IPS-18a (cell line): ENCODE measurements at regions not wholly inside any gene's neighbourhood (a gene's known extent, or its start where the extent isn't known, plus 50 kb on each side); places are given as distances from the start of the nearest gene placed in this dataset.

Source experiments
- H3K27ac ChIP-seq: one replicate; pipeline ENCODE4 v1.5.1; 2013; ENCODE audit warnings: low read length
- H3K27me3 ChIP-seq: one replicate; pipeline ENCODE4 v1.6.1; 2013; ENCODE audit warnings: mild to moderate bottlenecking, low read length; ENCODE audit not compliant: control insufficient read depth, insufficient read depth
- H3K36me3 ChIP-seq: one replicate; pipeline ENCODE4 v1.6.1; 2013; ENCODE audit warnings: low read depth, low read length; ENCODE audit not compliant: control insufficient read depth
- H3K4me1 ChIP-seq: one replicate; pipeline ENCODE4 v1.6.1; 2013; ENCODE audit warnings: low read depth, low read length; ENCODE audit not compliant: control insufficient read depth
- H3K4me3 ChIP-seq: one replicate; pipeline ENCODE4 v1.5.1; 2013; ENCODE audit warnings: low read length
- H3K9ac ChIP-seq: one replicate; pipeline ENCODE4 v1.6.1; 2013; ENCODE audit warnings: mild to moderate bottlenecking, low read length, moderate library complexity
- H3K9me3 ChIP-seq: one replicate; pipeline ENCODE4 v1.6.1; 2013; ENCODE audit warnings: low read depth, low read length; ENCODE audit not compliant: control insufficient read depth

DNA sequence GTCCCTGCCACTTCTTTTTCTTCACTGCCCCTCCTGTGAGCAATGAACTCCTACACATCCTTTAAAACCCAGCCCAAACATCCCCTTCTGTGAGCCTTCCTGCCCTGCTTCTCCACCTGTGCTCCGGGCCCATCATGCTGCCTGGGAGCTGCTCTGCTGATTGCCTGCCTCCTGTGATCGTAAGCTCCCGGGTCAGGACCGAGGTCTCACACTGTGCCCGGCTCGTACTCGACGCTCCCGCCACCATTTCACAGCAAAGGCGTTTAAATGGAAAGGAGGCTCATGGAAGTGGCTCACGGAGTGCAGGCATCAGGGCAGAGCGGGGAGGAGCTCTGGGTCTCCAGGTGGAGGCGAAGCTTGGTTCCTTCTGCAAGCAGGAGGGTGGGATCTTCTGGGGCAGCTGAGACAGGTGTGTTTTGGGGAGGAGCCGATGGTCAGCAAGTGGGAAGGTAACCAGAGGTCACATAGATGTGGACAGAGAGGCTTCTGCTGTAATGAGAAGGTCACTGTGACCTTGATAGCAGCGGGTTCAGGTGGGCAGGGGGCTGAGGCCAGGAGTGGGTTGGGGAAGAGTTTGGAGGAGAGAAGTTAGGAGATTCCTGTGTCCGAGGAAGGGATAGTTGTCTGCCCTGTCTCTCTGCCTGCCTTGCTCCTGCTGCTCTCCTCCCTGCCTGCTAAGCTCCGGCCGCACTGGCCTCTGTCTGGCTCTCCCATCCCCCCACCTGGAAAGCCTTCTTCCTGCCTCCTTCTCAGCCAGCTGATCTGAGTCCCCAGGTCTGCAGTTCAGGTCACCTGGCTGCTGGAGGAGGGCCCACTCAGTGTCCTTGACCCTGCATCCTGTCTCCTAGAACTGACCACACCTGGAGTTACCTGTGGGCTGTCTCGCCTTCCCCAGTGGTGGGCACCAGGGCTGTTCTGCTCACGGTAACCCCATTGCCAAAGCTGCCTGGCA is 52.7 kb upstream of the FRMD1 start:
- Histone ChIP-seq H3K4me1 (peaks cover 12% of the 10 kb centered on the region), H3K4me3 (no peak overlapping the region), H3K9me3 (no peaks in the 10 kb centered on the region), H3K27ac (no peak overlapping the region), H3K27me3 (peaks cover 18% of the 10 kb centered on the region), H3K36me3 (no peaks in the 10 kb centered on the region), H3K9ac (no peak overlapping the region)

DNA sequence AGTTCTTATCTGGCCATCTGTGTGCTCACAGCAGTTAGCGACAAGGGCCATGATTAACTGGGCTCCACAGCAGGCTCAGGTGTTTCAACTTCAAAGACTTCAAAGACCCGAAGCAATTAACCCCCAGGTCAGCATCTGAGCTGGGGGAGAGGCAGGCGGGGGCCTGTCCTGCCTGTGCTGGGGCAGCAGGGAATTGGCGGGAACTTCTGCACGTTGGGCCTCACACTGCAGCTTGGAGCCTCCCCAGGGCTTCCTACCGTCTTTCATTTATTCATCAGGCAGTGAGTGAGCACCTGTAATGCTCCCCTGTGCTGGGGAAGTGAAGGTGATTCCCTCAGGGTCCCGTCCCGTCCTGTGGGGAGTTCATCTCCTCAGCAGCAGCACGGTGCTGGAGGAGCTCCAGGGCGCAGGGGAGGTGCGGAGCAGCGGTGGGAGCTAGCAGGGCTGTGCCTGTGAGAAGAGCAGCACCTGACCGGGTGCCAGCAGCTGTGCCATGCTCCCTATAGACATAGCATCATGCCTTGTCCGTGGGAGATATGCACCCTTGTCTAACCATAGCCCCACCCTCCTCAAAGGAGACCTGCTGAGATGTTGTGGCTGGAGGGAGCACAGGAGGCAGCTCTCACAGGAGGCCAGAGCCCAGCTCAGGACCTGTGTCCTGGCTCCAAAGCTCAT is 51.8 kb upstream of the FRMD1 start:
- H3K27ac ChIP-seq = no peak overlapping the region
- no peaks in the 10 kb centered on the region for H3K9me3 ChIP-seq
- H3K27me3 ChIP-seq = peaks cover 18% of the 10 kb centered on the region
- peaks cover 12% of the 10 kb centered on the region for H3K4me1 ChIP-seq
- H3K4me3 ChIP-seq = no peak overlapping the region
- H3K9ac ChIP-seq = no peak overlapping the region
- no peaks in the 10 kb centered on the region for H3K36me3 ChIP-seq

DNA sequence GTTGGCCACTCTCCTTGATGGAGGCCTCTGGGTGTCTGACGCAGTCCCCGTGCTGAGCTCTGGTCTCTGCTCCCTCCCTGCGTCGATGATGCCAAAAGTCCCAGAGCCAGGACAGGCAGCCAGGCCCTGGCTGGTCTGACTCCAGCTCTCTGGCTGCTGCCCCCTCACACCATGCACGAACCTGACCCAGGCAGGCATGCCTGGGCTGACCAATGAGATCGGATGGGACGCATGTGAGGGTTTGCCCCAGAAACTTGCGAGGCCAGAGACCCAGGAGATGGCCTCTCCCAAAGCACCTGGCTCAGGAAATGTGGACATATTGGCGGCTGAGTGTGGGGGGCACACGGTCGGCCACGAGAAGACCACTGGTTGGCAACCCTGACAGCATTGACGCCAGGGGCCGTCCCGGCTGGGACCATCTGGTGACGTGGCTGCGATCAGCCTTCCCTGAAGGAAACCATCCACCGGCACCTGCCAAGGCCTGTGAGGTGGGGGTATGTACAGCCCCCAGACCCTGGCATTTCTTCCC is 51.2 kb upstream of the FRMD1 start:
- Histone ChIP-seq H3K9me3 (no peaks in the 10 kb centered on the region), H3K27ac (no peak overlapping the region), H3K9ac (no peak overlapping the region), H3K4me3 (no peak overlapping the region), H3K4me1 (peaks cover 12% of the 10 kb centered on the region), H3K27me3 (peaks cover 18% of the 10 kb centered on the region), H3K36me3 (no peaks in the 10 kb centered on the region)

DNA sequence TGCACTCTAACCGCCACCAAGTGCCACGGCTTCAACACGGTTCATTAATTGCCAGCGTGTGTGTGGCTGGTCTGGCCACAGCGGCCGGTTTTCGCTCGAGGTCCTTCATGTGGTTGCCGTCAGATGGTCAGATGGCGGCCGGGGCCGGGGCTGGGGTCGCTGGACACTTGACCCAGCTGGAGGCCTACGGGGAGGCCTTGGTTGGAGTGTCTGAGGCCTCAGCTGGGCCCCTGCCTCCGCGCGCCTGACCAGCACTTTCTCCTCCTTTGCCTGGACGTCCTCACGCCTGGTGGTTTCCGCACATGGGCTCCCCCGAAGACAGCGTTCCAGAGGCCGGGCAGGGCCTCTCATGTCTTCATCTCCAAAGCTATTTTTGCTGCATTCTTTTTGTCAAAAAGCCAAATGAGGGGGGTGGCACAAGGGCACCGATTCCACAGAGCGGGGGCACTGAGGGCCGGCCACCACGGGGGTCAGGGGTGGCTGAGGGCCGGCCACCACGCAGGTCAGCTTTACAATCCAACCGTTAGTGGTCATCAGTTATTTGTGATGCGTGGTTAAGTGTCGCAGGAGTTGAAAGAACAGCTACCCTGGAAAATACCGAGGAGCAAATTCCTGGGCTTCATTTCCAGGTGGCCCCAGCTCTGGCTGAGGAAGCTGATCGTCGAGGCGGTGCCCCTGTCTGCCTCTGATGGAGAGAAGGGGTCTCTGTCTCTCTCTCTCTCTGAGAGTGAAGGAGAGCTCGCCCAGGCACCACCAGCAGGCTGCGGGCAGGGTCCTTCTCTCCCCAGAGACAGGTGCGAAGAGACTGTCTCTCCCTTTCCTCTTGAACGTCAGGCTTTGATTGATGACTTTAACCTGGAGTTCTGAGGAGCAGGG is 50.5 kb upstream of the FRMD1 start:
- H3K27ac ChIP-seq = no peak overlapping the region
- no peaks in the 10 kb centered on the region for H3K9me3 ChIP-seq
- H3K4me3 ChIP-seq = no peak overlapping the region
- H3K4me1 ChIP-seq = peaks cover 12% of the 10 kb centered on the region
- peaks cover 18% of the 10 kb centered on the region for H3K27me3 ChIP-seq
- no peak overlapping the region for H3K9ac ChIP-seq
- H3K36me3 ChIP-seq = no peaks in the 10 kb centered on the region

DNA sequence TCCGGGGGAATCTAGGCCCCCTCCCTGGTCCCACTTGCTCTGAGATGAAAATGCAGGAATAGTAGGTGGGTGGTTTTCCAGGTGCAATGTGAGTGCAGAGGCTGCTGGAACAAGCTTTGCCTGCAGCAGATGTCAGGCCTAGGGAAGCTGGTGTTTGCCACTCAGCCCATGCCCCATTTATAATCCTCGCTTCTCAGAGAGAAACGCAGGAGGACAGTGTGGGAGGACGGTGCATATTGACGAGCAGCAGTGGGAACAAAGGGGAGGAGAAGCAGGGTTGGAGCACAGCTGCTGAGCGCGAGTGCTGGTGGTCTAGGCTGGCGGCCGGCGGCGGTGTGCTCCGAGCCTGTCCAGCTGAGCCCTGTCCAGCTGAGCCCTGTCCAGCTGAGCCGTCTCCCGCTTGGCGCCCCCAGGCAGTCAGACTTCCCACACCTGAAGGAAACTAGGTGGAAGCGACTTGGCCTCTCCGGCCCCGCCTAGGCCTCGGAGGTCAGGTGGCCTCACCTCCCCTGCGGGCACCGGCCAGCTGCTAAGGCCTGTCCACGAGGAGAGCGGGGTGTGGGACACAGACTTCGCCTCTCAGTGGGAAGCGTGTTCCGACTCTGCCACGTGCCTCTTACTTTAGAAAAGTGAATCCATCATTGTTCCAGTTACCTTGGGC is 49.7 kb upstream of the FRMD1 start:
- peaks cover 12% of the 10 kb centered on the region for H3K4me1 ChIP-seq
- no peaks in the 10 kb centered on the region for H3K36me3 ChIP-seq
- H3K9me3 ChIP-seq = no peaks in the 10 kb centered on the region
- H3K4me3 ChIP-seq = no peak overlapping the region
- H3K27me3 ChIP-seq = peaks cover 18% of the 10 kb centered on the region
- no peak overlapping the region for H3K9ac ChIP-seq
- no peak overlapping the region for H3K27ac ChIP-seq
